A673 (cell line): ENCODE measurements at regions not wholly inside any gene's neighbourhood (a gene's known extent, or its start where the extent isn't known, plus 50 kb on each side); places are given as distances from the start of the nearest gene placed in this dataset.

ENCODE experiments used
- EZH2 ChIP-seq: fragments of 200-600 bp; sonication (generic); IDR thresholded peaks from 2 replicates; pipeline ENCODE4 v1.6.1; 2017; ENCODE audit warnings: borderline replicate concordance, low read depth, mild to moderate bottlenecking, mixed read lengths, antibody characterized with exemption, low read length; ENCODE audit not compliant: poor library complexity, severe bottlenecking
- TF ChIP-seq, protein P1 (sequence below): fragments of 300-800, 200-600 bp; sonication (generic); conservative IDR thresholded peaks from 2 replicates; pipeline ENCODE4 v1.5.1; 2017; ENCODE audit warnings: low read depth, mild to moderate bottlenecking, antibody characterized with exemption, low read length, moderate library complexity, mixed read lengths

DNA sequence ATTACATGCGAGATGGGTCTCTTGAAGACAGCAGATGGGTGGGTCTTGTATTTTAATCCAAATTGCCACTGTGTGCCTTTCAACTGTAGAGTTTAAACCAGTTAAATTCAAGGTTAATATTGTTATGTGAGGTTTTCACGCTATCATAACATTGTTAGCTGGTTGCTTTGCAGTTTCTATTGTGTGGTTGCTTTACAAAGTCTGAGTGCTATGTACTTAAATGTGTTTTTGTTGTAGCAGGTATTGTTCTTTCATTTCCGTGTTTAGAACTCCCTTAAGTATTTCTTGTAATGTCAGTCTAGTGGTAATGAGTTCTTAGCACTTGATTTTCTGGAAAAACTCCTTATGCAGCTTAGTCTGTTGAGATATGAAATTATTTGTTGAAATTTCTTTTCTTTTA, 193.3 kb downstream of the MOXD1 start:
- TF ChIP-seq, protein P1, sequence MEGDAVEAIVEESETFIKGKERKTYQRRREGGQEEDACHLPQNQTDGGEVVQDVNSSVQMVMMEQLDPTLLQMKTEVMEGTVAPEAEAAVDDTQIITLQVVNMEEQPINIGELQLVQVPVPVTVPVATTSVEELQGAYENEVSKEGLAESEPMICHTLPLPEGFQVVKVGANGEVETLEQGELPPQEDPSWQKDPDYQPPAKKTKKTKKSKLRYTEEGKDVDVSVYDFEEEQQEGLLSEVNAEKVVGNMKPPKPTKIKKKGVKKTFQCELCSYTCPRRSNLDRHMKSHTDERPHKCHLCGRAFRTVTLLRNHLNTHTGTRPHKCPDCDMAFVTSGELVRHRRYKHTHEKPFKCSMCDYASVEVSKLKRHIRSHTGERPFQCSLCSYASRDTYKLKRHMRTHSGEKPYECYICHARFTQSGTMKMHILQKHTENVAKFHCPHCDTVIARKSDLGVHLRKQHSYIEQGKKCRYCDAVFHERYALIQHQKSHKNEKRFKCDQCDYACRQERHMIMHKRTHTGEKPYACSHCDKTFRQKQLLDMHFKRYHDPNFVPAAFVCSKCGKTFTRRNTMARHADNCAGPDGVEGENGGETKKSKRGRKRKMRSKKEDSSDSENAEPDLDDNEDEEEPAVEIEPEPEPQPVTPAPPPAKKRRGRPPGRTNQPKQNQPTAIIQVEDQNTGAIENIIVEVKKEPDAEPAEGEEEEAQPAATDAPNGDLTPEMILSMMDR = no peak
- no peak for TF ChIP-seq EZH2
